ENCODE measurements at regions not wholly inside any gene's neighbourhood (a gene's known extent, or its start where the extent isn't known, plus 50 kb on each side); places are given as distances from the start of the nearest gene placed in this dataset.

GRCh38 chr5:27511061-27511460, 472.7 kb upstream of the CDH9 start:
- CTCF ChIA-PET: no interaction called here
- no peak for ATAC-seq
- H3K36me3 Mint-ChIP-seq (ENCODE audit: low read depth): no peaks in the 10 kb centered on the region
- H3K4me1 Mint-ChIP-seq (ENCODE audit: low read depth): no peaks in the 10 kb centered on the region
- peaks cover 12% of the 10 kb centered on the region for H3K9me3 Mint-ChIP-seq
- TF ChIP-seq CTCF (IDR thresholded peaks at IDR 0.05): no peak
- no peak for DNase-seq
- intact Hi-C loops (cut with micrococcal nuclease): no loop called here
- POLR2A ChIA-PET: no interaction called here
- H3K4me3 Mint-ChIP-seq: no peak overlapping the region
- H3K27ac Mint-ChIP-seq: no peak overlapping the region
- H3K27me3 Mint-ChIP-seq: no peaks in the 10 kb centered on the region

- TF ChIP-seq CTCF (IDR thresholded peaks at IDR 0.05): no peak
- DNase-seq: no peak
- H3K4me3 Mint-ChIP-seq: no peak overlapping the region
- no peak overlapping the region for H3K27ac Mint-ChIP-seq
- ATAC-seq: no peak
- intact Hi-C loops (cut with micrococcal nuclease): no loop called here
- H3K4me1 Mint-ChIP-seq (ENCODE audit: low read depth): no peaks in the 10 kb centered on the region
- peaks cover 3% of the 10 kb centered on the region for H3K9me3 Mint-ChIP-seq
- no peaks in the 10 kb centered on the region for H3K36me3 Mint-ChIP-seq (ENCODE audit: low read depth)
- no peaks in the 10 kb centered on the region for H3K27me3 Mint-ChIP-seq
- ChIA-PET CTCF (no interaction called here), POLR2A (no interaction called here)
Observed at GRCh38 chr5:27503813-27504212, 465.4 kb upstream of the CDH9 start.

- H3K9me3 Mint-ChIP-seq: peaks cover 3% of the 10 kb centered on the region
- TF ChIP-seq CTCF (IDR thresholded peaks at IDR 0.05): no peak
- H3K4me1 Mint-ChIP-seq (ENCODE audit: low read depth): no peaks in the 10 kb centered on the region
- ATAC-seq (no peak), DNase-seq (no peak)
- H3K4me3 Mint-ChIP-seq: no peak overlapping the region
- no peak overlapping the region for H3K27ac Mint-ChIP-seq
- H3K27me3 Mint-ChIP-seq: no peaks in the 10 kb centered on the region
- intact Hi-C loops (cut with micrococcal nuclease): no loop called here
- no peaks in the 10 kb centered on the region for H3K36me3 Mint-ChIP-seq (ENCODE audit: low read depth)
- POLR2A ChIA-PET: no interaction called here
- CTCF ChIA-PET: no interaction called here
Observed at GRCh38 chr5:27502236-27502635, 463.9 kb upstream of the CDH9 start.

GRCh38 chr5:27497491-27497890, 459.1 kb upstream of the CDH9 start:
- ChIA-PET POLR2A (no interaction called here), CTCF (no interaction called here)
- Mint-ChIP-seq H3K36me3 (ENCODE audit: low read depth) (no peaks in the 10 kb centered on the region), H3K27me3 (no peaks in the 10 kb centered on the region), H3K27ac (no peak overlapping the region), H3K4me1 (ENCODE audit: low read depth) (no peaks in the 10 kb centered on the region), H3K9me3 (peaks cover 3% of the 10 kb centered on the region), H3K4me3 (no peak overlapping the region)
- ATAC-seq (no peak), DNase-seq (no peak)
- TF ChIP-seq CTCF (IDR thresholded peaks at IDR 0.05): no peak
- intact Hi-C loops (cut with micrococcal nuclease): no loop called here

GRCh38 chr5:27494887-27495286, 456.5 kb upstream of the CDH9 start:
- peaks cover 10% of the 10 kb centered on the region for H3K9me3 Mint-ChIP-seq
- H3K27me3 Mint-ChIP-seq: no peaks in the 10 kb centered on the region
- ATAC-seq (no peak), DNase-seq (no peak)
- no peaks in the 10 kb centered on the region for H3K4me1 Mint-ChIP-seq (ENCODE audit: low read depth)
- CTCF ChIA-PET: no interaction called here
- POLR2A ChIA-PET: no interaction called here
- H3K4me3 Mint-ChIP-seq: no peak overlapping the region
- no peak overlapping the region for H3K27ac Mint-ChIP-seq
- intact Hi-C loops (cut with micrococcal nuclease): no loop called here
- H3K36me3 Mint-ChIP-seq (ENCODE audit: low read depth): no peaks in the 10 kb centered on the region
- TF ChIP-seq CTCF (IDR thresholded peaks at IDR 0.05): no peak
